GM03348 (cell line): ENCODE measurements at regions not wholly inside any gene's neighbourhood (a gene's known extent, or its start where the extent isn't known, plus 50 kb on each side); places are given as distances from the start of the nearest gene placed in this dataset.
"Not testable (repeated sequence)": the region's sequence is repeated elsewhere in the genome, so short reads cannot be mapped to it uniquely, and the experiment has no call there.

Experiments used
- DNase-seq: peaks from one replicate; pipeline ENCODE4 v3.0.0; 2012; ENCODE audit warnings: low spot score

- DNase-seq = no peak
These were observed 83.6 kb upstream of the EXOC2 start for GRCh38 chr6:776528-776931.

- DNase-seq = no peak
These were observed 82.9 kb upstream of the EXOC2 start for GRCh38 chr6:775863-776262.

GRCh38 chr6:771683-772082, 78.7 kb upstream of the EXOC2 start:
- DNase-seq = not testable (repeated sequence)

GRCh38 chr6:767755-768512, 75.0 kb upstream of the EXOC2 start:
- DNase-seq = no peak

- DNase-seq = no peak
These were observed 73.7 kb upstream of the EXOC2 start for GRCh38 chr6:766625-767024.

GRCh38 chr6:761997-762396, 69.1 kb upstream of the EXOC2 start:
- no peak for DNase-seq

GRCh38 chr6:760982-761955, 68.3 kb upstream of the EXOC2 start:
- DNase-seq = no peak

GRCh38 chr6:759729-760128, 66.8 kb upstream of the EXOC2 start:
- DNase-seq = no peak

- no peak for DNase-seq
These were observed 63.3 kb upstream of the EXOC2 start for GRCh38 chr6:756224-756623.

- no peak for DNase-seq
These were observed 61.3 kb upstream of the EXOC2 start for GRCh38 chr6:754202-754601.

GRCh38 chr6:753486-753885, 60.5 kb upstream of the EXOC2 start:
- no peak for DNase-seq

GRCh38 chr6:752438-752837, 59.5 kb upstream of the EXOC2 start:
- DNase-seq = no peak

- DNase-seq = no peak
These were observed 58.8 kb upstream of the EXOC2 start for GRCh38 chr6:751765-752164.

GRCh38 chr6:747921-748320, 55.0 kb upstream of the EXOC2 start:
- DNase-seq = no peak

- DNase-seq = no peak
These were observed 54.1 kb upstream of the EXOC2 start for GRCh38 chr6:747028-747427.

- DNase-seq = no peak
These were observed 51.9 kb upstream of the EXOC2 start for GRCh38 chr6:744666-745353.

- DNase-seq = no peak
These were observed 50.6 kb upstream of the EXOC2 start for GRCh38 chr6:743320-744096.
